ENCODE measurements at regions not wholly inside any gene's neighbourhood (a gene's known extent, or its start where the extent isn't known, plus 50 kb on each side); places are given as distances from the start of the nearest gene placed in this dataset.

DNA sequence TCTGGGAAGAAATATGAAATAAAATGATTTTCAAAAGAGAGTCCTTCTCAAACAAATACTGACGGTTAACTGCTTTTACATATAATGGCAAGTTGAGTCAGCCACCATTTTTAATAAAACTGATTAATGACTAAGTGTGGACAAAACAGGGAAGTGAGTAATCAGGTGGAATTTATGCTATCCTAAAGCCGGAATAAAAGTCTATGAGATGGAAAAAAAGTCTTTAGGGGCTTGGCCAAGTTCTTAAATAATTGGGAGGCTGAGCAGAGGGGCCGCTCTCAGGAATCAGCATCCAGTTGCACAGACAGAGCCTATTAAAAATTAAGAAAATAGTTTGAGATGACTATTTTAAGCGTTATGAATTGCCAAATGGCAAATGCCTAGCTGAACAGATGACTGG lies 58.6 kb upstream of the AFF3 start:
- DNase-seq (ENCODE audit: low read depth in 1 of 2, low spot score in 1 of 2) = no peak
- ATAC-seq = no peak
- no peaks in the 10 kb centered on the region for H3K9me3 ChIP-seq
- WGBS (ENCODE audit: missing lambda C conversion rate) = 30% methylated on average over 4 of the region's 4 CpGs
- no peak for FAIRE-seq
- POLR2A ChIA-PET = no interaction called here
- H3K4me1 ChIP-seq = no peaks in the 10 kb centered on the region
- no peak overlapping the region for H3K4me2 ChIP-seq
- H3K27ac ChIP-seq = no peak overlapping the region
- CTCF ChIA-PET = interaction anchor here (1.1 kb wide), 1 partner anchor 12 kb away, joined by 3 read pairs; no protein-coding TSS in a partner anchor
- H3K4me3 ChIP-seq = no peak overlapping the region
- TF ChIP-seq NFE2L2 (conservative IDR thresholded peaks at IDR 0.05; ENCODE audit: low read length) (no peak), PHF8 (IDR thresholded peaks at IDR 0.05; ENCODE audit: borderline replicate concordance, low read depth) (no peak), NR3C1 (IDR thresholded peaks at IDR 0.05) (no peak), TFCP2L1 (CRISPR knock-in tag; IDR thresholded peaks at IDR 0.05) (no peak), JUN (IDR thresholded peaks at IDR 0.05) (no peak), HDAC2 (IDR thresholded peaks at IDR 0.05) (no peak), HOXB5 (CRISPR knock-in tag; IDR thresholded peaks at IDR 0.05) (no peak), HEYL (CRISPR knock-in tag; IDR thresholded peaks at IDR 0.05) (no peak), HOXA7 (CRISPR knock-in tag; IDR thresholded peaks at IDR 0.05) (no peak)
- TF ChIP-seq, protein P1, sequence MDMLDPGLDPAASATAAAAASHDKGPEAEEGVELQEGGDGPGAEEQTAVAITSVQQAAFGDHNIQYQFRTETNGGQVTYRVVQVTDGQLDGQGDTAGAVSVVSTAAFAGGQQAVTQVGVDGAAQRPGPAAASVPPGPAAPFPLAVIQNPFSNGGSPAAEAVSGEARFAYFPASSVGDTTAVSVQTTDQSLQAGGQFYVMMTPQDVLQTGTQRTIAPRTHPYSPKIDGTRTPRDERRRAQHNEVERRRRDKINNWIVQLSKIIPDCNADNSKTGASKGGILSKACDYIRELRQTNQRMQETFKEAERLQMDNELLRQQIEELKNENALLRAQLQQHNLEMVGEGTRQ (IDR thresholded peaks at IDR 0.05) = no peak
- TF ChIP-seq, protein P2, sequence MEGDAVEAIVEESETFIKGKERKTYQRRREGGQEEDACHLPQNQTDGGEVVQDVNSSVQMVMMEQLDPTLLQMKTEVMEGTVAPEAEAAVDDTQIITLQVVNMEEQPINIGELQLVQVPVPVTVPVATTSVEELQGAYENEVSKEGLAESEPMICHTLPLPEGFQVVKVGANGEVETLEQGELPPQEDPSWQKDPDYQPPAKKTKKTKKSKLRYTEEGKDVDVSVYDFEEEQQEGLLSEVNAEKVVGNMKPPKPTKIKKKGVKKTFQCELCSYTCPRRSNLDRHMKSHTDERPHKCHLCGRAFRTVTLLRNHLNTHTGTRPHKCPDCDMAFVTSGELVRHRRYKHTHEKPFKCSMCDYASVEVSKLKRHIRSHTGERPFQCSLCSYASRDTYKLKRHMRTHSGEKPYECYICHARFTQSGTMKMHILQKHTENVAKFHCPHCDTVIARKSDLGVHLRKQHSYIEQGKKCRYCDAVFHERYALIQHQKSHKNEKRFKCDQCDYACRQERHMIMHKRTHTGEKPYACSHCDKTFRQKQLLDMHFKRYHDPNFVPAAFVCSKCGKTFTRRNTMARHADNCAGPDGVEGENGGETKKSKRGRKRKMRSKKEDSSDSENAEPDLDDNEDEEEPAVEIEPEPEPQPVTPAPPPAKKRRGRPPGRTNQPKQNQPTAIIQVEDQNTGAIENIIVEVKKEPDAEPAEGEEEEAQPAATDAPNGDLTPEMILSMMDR (IDR thresholded peaks at IDR 0.05) = no peak
- TF ChIP-seq, protein P3, sequence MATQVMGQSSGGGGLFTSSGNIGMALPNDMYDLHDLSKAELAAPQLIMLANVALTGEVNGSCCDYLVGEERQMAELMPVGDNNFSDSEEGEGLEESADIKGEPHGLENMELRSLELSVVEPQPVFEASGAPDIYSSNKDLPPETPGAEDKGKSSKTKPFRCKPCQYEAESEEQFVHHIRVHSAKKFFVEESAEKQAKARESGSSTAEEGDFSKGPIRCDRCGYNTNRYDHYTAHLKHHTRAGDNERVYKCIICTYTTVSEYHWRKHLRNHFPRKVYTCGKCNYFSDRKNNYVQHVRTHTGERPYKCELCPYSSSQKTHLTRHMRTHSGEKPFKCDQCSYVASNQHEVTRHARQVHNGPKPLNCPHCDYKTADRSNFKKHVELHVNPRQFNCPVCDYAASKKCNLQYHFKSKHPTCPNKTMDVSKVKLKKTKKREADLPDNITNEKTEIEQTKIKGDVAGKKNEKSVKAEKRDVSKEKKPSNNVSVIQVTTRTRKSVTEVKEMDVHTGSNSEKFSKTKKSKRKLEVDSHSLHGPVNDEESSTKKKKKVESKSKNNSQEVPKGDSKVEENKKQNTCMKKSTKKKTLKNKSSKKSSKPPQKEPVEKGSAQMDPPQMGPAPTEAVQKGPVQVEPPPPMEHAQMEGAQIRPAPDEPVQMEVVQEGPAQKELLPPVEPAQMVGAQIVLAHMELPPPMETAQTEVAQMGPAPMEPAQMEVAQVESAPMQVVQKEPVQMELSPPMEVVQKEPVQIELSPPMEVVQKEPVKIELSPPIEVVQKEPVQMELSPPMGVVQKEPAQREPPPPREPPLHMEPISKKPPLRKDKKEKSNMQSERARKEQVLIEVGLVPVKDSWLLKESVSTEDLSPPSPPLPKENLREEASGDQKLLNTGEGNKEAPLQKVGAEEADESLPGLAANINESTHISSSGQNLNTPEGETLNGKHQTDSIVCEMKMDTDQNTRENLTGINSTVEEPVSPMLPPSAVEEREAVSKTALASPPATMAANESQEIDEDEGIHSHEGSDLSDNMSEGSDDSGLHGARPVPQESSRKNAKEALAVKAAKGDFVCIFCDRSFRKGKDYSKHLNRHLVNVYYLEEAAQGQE (IDR thresholded peaks at IDR 0.05) = no peak

DNA sequence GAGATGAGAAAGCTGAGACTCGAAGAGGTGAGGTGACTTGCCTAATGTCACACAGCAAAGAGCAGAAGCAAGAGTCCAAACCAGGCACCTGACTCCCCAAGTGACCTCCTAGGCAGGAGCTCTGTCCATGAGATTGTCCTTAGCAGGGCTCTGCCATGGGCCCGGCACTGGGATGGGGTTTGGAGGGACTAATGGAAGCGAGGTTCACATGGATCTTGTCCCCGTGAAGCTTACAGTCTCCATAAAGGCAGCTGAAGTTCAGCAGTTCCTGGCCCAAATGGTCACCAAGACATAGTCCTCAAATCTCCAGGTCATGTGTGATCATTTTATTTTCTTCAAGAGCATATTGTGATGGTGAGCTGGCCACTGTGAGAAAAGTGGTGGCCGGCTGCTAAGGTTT lies 57.0 kb upstream of the AFF3 start:
- Histone ChIP-seq H3K4me3 (no peak overlapping the region), H3K4me2 (no peak overlapping the region), H3K27ac (no peak overlapping the region), H3K9me3 (no peaks in the 10 kb centered on the region), H3K4me1 (no peaks in the 10 kb centered on the region)
- ChIA-PET POLR2A (no interaction called here), CTCF (interaction anchor here (1.4 kb wide), 1 partner anchor 64 kb away, joined by 4 read pairs; no protein-coding TSS in a partner anchor)
- WGBS (ENCODE audit: missing lambda C conversion rate) = 71% methylated on average over 5 of the region's 5 CpGs
- no peak for ATAC-seq
- TF ChIP-seq RCOR1 (IDR thresholded peaks at IDR 0.05; ENCODE audit: low read depth, low read length) (no peak), BHLHE40 (IDR thresholded peaks at IDR 0.05; ENCODE audit: low read depth, low read length) (no peak)
- DNase-seq (ENCODE audit: low read depth in 1 of 2, low spot score in 1 of 2) = no peak
- FAIRE-seq = no peak

DNA sequence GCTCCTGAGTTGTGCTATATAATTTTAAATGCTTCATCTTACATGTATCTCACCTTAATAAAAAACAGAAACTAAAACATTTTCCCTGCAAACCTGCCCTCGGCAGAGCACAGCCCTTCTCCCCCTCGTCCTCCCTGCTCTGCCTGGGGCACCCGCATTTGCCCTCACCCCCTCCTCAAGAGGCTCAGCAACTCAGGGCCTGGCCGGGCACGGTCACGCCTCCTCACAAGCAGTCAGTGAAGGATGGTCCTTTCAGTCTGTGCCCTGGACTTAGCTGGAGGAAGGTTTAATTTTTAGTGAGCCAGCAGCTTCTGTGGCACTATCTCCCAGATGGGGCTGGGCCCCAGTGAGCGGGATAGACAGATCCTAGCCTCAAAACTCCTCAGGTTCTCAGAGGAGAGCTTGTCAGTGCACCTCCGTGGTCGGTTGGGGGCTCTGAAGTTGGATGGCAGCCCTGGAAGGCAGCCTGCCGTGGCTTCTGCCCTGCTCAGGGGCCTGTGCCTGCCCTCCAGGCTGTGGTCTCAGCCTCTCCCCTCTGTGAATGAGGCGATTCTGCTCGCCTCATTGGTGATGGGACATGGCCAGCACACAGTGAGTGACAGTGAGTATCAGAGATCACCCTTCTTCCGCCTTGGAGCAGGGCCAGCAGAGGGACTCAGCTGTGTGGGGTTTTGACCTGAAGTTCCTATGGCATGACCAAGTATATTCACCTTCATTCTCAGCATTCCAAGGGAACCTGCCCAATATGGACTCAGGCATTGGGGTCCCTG lies 56.3 kb upstream of the AFF3 start:
- H3K27ac ChIP-seq = no peak overlapping the region

More for the DNA sequence above, 56.3 kb upstream of the AFF3 start:
- no peak for DNase-seq (ENCODE audit: low read depth in 1 of 2, low spot score in 1 of 2)
- WGBS (ENCODE audit: missing lambda C conversion rate) = 47% methylated on average over 10 of the region's 13 CpGs
- ChIA-PET POLR2A (no interaction called here), CTCF (interaction anchor here (1.4 kb wide), 1 partner anchor 65 kb away, joined by 4 read pairs; no protein-coding TSS in a partner anchor)
- no peak for FAIRE-seq
- no peak for ATAC-seq
- no peak overlapping the region for H3K4me2 ChIP-seq
- no peaks in the 10 kb centered on the region for H3K4me1 ChIP-seq
- TF ChIP-seq NR3C1 (IDR thresholded peaks at IDR 0.05) (no peak), RCOR1 (IDR thresholded peaks at IDR 0.05; ENCODE audit: low read depth, low read length) (no peak)
- no peaks in the 10 kb centered on the region for H3K9me3 ChIP-seq
- H3K4me3 ChIP-seq = no peak overlapping the region

All from A549 (cell line).